ENCODE measurements at regions not wholly inside any gene's neighbourhood (a gene's known extent, or its start where the extent isn't known, plus 50 kb on each side); places are given as distances from the start of the nearest gene placed in this dataset.

DNA sequence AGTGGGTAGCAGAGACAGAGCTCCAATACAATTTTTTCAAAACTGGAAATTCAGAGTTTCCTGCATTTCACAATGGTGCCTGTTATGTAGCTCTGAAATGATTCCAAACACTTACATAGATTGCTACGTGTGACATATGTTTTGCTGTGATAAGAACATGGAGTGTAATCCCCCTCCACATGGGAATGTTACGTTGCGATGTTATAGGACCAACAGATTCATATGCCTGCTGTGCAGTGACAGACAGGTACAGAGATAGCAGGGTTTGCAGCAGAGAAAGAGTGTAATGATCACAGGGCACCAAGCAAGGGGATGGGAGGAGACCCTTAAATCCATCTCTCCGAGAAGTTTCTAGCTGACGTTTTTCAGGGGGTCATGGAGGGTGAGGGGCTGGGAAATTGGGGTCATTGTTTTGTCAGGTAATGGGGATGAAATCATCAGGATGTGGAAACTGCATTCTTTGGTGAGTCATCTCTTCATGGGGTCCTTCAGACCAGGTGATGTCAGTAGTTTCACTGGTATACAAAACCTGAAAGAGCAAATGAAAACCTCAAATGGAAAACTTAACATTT is 76.6 kb upstream of the OSBPL8 start:
- Mint-ChIP-seq H3K9me3 (peaks cover 0 to under 1% (median 0%) of the 10 kb centered on the region in 7 donors), H3K27ac (no peak overlapping the region), H3K27me3 (ENCODE audit: low read depth in 3 of 3) (peaks cover 0 to 3% (median 0%) of the 10 kb centered on the region in 3 donors), H3K4me3 (no peak overlapping the region), H3K4me1 (no peaks in the 10 kb centered on the region), H3K36me3 (no peaks in the 10 kb centered on the region)
- WGBS (ENCODE audit: insufficient coverage): 86% methylated on average over 2 of the region's 5 CpGs
- H2AFZ ChIP-seq (ENCODE audit: insufficient read depth, low read depth, low read length, poor library complexity, severe bottlenecking): no peak overlapping the region
- H3K27me3 ChIP-seq (ENCODE audit: control insufficient read depth in 2 of 2, insufficient read depth in 2 of 2, low read length in 2 of 2): no peaks in the 10 kb centered on the region
- H3K4me3 ChIP-seq (replicated peaks in 1 of 3; ENCODE audit: low read depth in 2 of 3, low read length in 3 of 3): no peak overlapping the region
- TF ChIP-seq, protein P1, sequence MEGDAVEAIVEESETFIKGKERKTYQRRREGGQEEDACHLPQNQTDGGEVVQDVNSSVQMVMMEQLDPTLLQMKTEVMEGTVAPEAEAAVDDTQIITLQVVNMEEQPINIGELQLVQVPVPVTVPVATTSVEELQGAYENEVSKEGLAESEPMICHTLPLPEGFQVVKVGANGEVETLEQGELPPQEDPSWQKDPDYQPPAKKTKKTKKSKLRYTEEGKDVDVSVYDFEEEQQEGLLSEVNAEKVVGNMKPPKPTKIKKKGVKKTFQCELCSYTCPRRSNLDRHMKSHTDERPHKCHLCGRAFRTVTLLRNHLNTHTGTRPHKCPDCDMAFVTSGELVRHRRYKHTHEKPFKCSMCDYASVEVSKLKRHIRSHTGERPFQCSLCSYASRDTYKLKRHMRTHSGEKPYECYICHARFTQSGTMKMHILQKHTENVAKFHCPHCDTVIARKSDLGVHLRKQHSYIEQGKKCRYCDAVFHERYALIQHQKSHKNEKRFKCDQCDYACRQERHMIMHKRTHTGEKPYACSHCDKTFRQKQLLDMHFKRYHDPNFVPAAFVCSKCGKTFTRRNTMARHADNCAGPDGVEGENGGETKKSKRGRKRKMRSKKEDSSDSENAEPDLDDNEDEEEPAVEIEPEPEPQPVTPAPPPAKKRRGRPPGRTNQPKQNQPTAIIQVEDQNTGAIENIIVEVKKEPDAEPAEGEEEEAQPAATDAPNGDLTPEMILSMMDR (IDR thresholded peaks at IDR 0.05): no peak
- no peaks in the 10 kb centered on the region for H3K4me1 ChIP-seq (ENCODE audit: control insufficient read depth in 1 of 2, insufficient read depth in 2 of 2, low read length in 2 of 2)
- intact Hi-C loops (cut with micrococcal nuclease): no loop called here
- H4K20me1 ChIP-seq (ENCODE audit: insufficient read depth, low read length): no peaks in the 10 kb centered on the region
- no peaks in the 10 kb centered on the region for H3K36me3 ChIP-seq (replicated peaks in 1 of 2; ENCODE audit: control insufficient read depth in 1 of 2, insufficient read depth in 2 of 2, low read length in 2 of 2)
- H3K9me3 ChIP-seq (replicated peaks in 1 of 2; ENCODE audit: control insufficient read depth in 1 of 2, insufficient read depth in 1 of 2, low read length in 2 of 2): no peaks in the 10 kb centered on the region
- DNase-seq: no peak
- no peak overlapping the region for H3K27ac ChIP-seq (ENCODE audit: low read depth in 1 of 2, low read length in 2 of 2)
- H3K4me2 ChIP-seq (replicated peaks; ENCODE audit: extremely low read depth, low read length, poor library complexity, severe bottlenecking): no peak overlapping the region
- H3K9ac ChIP-seq (ENCODE audit: insufficient read depth, low read length, poor library complexity, severe bottlenecking): no peak overlapping the region
- no peaks in the 10 kb centered on the region for H3K79me2 ChIP-seq (ENCODE audit: insufficient read depth, low read length)

- H3K4me2 ChIP-seq (replicated peaks; ENCODE audit: extremely low read depth, low read length, poor library complexity, severe bottlenecking): no peak overlapping the region
- DNase-seq: no peak
- no peaks in the 10 kb centered on the region for H3K36me3 ChIP-seq (replicated peaks in 1 of 2; ENCODE audit: control insufficient read depth in 1 of 2, insufficient read depth in 2 of 2, low read length in 2 of 2)
- Mint-ChIP-seq H3K36me3 (no peaks in the 10 kb centered on the region), H3K27me3 (ENCODE audit: low read depth in 3 of 3) (peaks cover 0 to 3% (median 0%) of the 10 kb centered on the region in 3 donors), H3K27ac (no peak overlapping the region), H3K4me3 (no peak overlapping the region), H3K9me3 (peaks cover 0 to 1% (median 0%) of the 10 kb centered on the region in 7 donors), H3K4me1 (no peaks in the 10 kb centered on the region)
- no peak overlapping the region for H3K27ac ChIP-seq (ENCODE audit: low read depth in 1 of 2, low read length in 2 of 2)
- H4K20me1 ChIP-seq (ENCODE audit: insufficient read depth, low read length): no peaks in the 10 kb centered on the region
- TF ChIP-seq, protein P1 (IDR thresholded peaks at IDR 0.05): no peak
- H3K4me3 ChIP-seq (replicated peaks in 1 of 3; ENCODE audit: low read depth in 2 of 3, low read length in 3 of 3): no peak overlapping the region
- no peaks in the 10 kb centered on the region for H3K27me3 ChIP-seq (ENCODE audit: control insufficient read depth in 2 of 2, insufficient read depth in 2 of 2, low read length in 2 of 2)
- no peaks in the 10 kb centered on the region for H3K79me2 ChIP-seq (ENCODE audit: insufficient read depth, low read length)
- H3K4me1 ChIP-seq (ENCODE audit: control insufficient read depth in 1 of 2, insufficient read depth in 2 of 2, low read length in 2 of 2): no peaks in the 10 kb centered on the region
- no peaks in the 10 kb centered on the region for H3K9me3 ChIP-seq (replicated peaks in 1 of 2; ENCODE audit: control insufficient read depth in 1 of 2, insufficient read depth in 1 of 2, low read length in 2 of 2)
- H3K9ac ChIP-seq (ENCODE audit: insufficient read depth, low read length, poor library complexity, severe bottlenecking): no peak overlapping the region
- no CpG with 5 or more reads among the region's 3 CpGs for WGBS (ENCODE audit: insufficient coverage)
- no peak overlapping the region for H2AFZ ChIP-seq (ENCODE audit: insufficient read depth, low read depth, low read length, poor library complexity, severe bottlenecking)
- intact Hi-C loops (cut with micrococcal nuclease): no loop called here
Measured at GRCh38 chr12:76637807-76638206, 78.2 kb upstream of the OSBPL8 start.
